ENCODE measurements at regions not wholly inside any gene's neighbourhood (a gene's known extent, or its start where the extent isn't known, plus 50 kb on each side); places are given as distances from the start of the nearest gene placed in this dataset.

DNA sequence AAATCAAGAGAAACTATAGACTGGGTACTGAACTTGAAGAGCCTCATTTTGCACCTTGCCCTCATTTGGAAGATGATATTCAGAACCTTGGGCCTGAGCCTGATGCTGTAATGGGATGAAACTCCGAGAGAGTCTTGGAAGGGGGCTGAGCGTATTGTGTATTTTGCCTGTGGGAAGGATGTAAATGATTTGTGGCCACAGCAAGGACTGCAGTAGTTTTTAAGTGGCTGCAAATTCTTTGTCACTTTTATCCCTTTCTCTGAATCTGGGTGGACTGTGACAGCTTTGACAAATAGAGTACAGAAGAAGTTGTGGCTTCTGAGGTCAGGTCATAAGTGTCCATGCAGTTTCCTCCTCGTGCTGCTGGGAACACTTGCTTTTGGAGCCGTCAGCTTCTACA is 221.2 kb downstream of the ADRA2A start:
- TF ChIP-seq POLR2A (IDR thresholded peaks at IDR 0.05) (no peak), POLR2AphosphoS5 (IDR thresholded peaks at IDR 0.05) (no peak), EP300 (IDR thresholded peaks at IDR 0.05) (no peak)
- TF ChIP-seq, protein P1, sequence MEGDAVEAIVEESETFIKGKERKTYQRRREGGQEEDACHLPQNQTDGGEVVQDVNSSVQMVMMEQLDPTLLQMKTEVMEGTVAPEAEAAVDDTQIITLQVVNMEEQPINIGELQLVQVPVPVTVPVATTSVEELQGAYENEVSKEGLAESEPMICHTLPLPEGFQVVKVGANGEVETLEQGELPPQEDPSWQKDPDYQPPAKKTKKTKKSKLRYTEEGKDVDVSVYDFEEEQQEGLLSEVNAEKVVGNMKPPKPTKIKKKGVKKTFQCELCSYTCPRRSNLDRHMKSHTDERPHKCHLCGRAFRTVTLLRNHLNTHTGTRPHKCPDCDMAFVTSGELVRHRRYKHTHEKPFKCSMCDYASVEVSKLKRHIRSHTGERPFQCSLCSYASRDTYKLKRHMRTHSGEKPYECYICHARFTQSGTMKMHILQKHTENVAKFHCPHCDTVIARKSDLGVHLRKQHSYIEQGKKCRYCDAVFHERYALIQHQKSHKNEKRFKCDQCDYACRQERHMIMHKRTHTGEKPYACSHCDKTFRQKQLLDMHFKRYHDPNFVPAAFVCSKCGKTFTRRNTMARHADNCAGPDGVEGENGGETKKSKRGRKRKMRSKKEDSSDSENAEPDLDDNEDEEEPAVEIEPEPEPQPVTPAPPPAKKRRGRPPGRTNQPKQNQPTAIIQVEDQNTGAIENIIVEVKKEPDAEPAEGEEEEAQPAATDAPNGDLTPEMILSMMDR (IDR thresholded peaks at IDR 0.05), result no peak
- H3K4me3 ChIP-seq, result no peak overlapping the region
- no peaks in the 10 kb centered on the region for H3K9me3 ChIP-seq
- no peaks in the 10 kb centered on the region for H3K4me1 ChIP-seq
- DNase-seq (ENCODE audit: low spot score in 2 of 2), result no peak
- 15% methylated on average over 4 of the region's 4 CpGs for WGBS
- peak overlapping the region; percentile 11 for H3K27ac ChIP-seq
- H3K36me3 ChIP-seq, result no peaks in the 10 kb centered on the region
- no peaks in the 10 kb centered on the region for H3K27me3 ChIP-seq

DNA sequence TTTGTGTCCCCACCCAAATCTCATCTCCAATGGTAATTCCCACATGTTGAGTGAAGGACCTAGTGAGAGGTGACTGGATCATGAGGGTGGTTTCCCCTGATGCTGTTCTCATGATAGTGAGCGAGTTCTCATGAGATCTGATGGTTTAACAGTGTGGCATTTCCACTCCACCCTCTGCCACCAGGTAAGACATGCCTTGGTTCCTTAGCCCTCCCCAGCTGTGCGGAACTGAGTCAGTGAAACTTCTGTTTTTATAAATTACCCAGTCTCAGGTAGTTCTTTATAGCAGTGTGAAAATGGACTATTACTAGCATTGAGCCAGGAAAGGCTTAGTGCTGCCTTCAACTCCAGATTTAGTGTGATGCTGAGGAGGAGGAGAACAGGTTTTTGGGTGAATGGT is 222.2 kb downstream of the ADRA2A start:
- Histone ChIP-seq H3K36me3 (no peaks in the 10 kb centered on the region), H3K4me1 (no peaks in the 10 kb centered on the region), H3K27ac (no peak overlapping the region), H3K9me3 (no peaks in the 10 kb centered on the region), H3K27me3 (no peaks in the 10 kb centered on the region), H3K4me3 (no peak overlapping the region)
- TF ChIP-seq POLR2AphosphoS5 (IDR thresholded peaks at IDR 0.05) (no peak), POLR2A (IDR thresholded peaks at IDR 0.05) (no peak), EP300 (IDR thresholded peaks at IDR 0.05) (no peak)
- TF ChIP-seq, protein P1 (IDR thresholded peaks at IDR 0.05), result no peak
- WGBS, result 95% methylated on average over 2 of the region's 2 CpGs
- DNase-seq (ENCODE audit: low spot score in 2 of 2), result no peak

DNA sequence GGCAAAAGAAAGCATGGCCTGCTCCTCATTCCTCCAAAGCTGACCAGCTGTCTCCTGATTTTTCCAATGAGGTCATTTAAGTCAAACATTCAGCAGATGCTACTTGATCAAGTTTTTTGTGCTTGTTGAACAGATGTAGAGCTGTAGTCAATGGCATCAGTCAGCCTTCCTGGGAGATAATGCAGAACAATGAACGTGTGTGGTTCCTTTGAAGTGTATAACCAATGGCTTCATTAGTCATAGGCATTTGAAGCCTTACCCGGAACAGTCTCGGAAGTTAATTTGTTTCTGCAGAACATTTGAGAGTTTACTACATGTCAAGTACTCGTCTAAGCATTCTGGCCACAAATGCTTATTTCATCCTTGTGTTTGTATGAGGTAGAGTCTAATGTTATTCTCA is 227.1 kb downstream of the ADRA2A start:
- TF ChIP-seq EP300 (IDR thresholded peaks at IDR 0.05) (no peak), POLR2AphosphoS5 (IDR thresholded peaks at IDR 0.05) (no peak), POLR2A (IDR thresholded peaks at IDR 0.05) (no peak)
- TF ChIP-seq, protein P1 (IDR thresholded peaks at IDR 0.05), result no peak
- no peak overlapping the region for H3K4me3 ChIP-seq
- H3K27ac ChIP-seq, result no peak overlapping the region
- no peak for DNase-seq (ENCODE audit: low spot score in 2 of 2)
- H3K4me1 ChIP-seq, result no peaks in the 10 kb centered on the region
- 55% methylated on average over 4 of the region's 4 CpGs for WGBS
- H3K9me3 ChIP-seq, result no peaks in the 10 kb centered on the region
- H3K36me3 ChIP-seq, result no peaks in the 10 kb centered on the region
- no peaks in the 10 kb centered on the region for H3K27me3 ChIP-seq

DNA sequence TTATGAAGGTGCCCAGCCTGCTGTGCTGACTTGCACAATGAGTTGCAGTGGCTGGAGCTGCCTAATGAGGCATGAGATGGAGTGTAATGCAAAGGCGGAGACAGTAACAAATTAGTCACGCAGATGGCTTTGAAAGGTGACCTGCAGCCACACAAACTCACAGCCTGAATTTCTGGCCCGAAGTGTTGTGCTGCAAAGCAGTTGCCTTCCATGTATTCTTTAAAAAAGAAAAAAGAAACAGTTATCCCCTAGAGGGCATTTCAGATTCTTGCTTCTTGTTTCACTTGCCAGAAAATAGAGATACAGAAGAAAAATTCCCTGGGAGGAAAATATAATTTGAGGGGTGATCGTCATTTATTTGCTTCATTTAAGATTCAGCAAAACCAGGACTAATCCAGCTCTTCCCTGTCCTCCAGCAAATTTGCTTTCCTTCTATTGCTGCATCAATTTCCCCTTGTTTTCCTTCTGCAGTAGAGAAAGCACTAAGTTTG is 239.9 kb downstream of the ADRA2A start:
- Histone ChIP-seq H3K27ac (no peak overlapping the region), H3K9me3 (no peaks in the 10 kb centered on the region), H3K36me3 (no peaks in the 10 kb centered on the region), H3K4me3 (peak overlapping the region; percentile 18), H3K4me1 (peaks cover 7% of the 10 kb centered on the region), H3K27me3 (no peaks in the 10 kb centered on the region)
- no peak for DNase-seq (ENCODE audit: low spot score in 2 of 2)
- TF ChIP-seq POLR2A (IDR thresholded peaks at IDR 0.05), result no peak
- no peak for TF ChIP-seq POLR2AphosphoS5 (IDR thresholded peaks at IDR 0.05)
- TF ChIP-seq, protein P1 (IDR thresholded peaks at IDR 0.05), result no peak
- TF ChIP-seq EP300 (IDR thresholded peaks at IDR 0.05), result no peak
- 14% methylated on average over 4 of the region's 4 CpGs for WGBS

DNA sequence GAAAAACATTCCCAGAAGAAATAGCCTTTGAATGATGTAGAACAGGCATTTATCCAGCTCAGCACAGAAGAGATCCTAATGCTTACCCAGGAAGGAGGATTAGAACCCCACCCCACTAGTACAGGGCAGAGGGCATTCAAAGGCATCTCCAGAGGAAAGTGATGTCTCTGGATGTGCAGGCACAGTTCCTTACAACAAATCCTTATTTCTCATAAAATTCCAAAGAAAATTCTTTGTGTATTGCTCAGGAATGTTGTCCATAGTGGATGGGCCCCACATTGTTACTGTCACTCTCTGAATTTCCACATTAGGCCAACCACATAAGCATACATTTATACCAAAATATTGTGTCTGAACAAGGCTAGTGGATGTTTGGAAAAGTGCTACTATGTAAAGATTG is 243.0 kb downstream of the ADRA2A start:
- no peak for DNase-seq (ENCODE audit: low spot score in 2 of 2)
- H3K4me1 ChIP-seq, result peaks cover 7% of the 10 kb centered on the region
- TF ChIP-seq POLR2A (IDR thresholded peaks at IDR 0.05) (no peak), EP300 (IDR thresholded peaks at IDR 0.05) (no peak), POLR2AphosphoS5 (IDR thresholded peaks at IDR 0.05) (no peak)
- TF ChIP-seq, protein P1 (IDR thresholded peaks at IDR 0.05), result no peak
- no peak overlapping the region for H3K27ac ChIP-seq
- H3K27me3 ChIP-seq, result no peaks in the 10 kb centered on the region
- no peaks in the 10 kb centered on the region for H3K9me3 ChIP-seq
- no peaks in the 10 kb centered on the region for H3K36me3 ChIP-seq
- no peak overlapping the region for H3K4me3 ChIP-seq
